OCI-LY1 (cell line): ENCODE measurements at regions not wholly inside any gene's neighbourhood (a gene's known extent, or its start where the extent isn't known, plus 50 kb on each side); places are given as distances from the start of the nearest gene placed in this dataset.

Experiments used
- EZH2 ChIP-seq: fragments of 200-600 bp; sonication (generic), shearing (Covaris generic); IDR thresholded peaks from 2 replicates; pipeline ENCODE4 v1.8.0; 2017; ENCODE audit warnings: borderline replicate concordance, mixed run types, mild to moderate bottlenecking, antibody characterized with exemption, low read length, moderate library complexity, mixed read lengths
- TF ChIP-seq, protein P1 (sequence below): fragments of 200-600 bp; sonication (generic), shearing (Covaris generic); IDR thresholded peaks from 2 replicates; pipeline ENCODE4 v1.5.1; 2017; ENCODE audit warnings: mild to moderate bottlenecking, antibody characterized with exemption, low read length, moderate library complexity, mixed read lengths

- TF ChIP-seq, protein P1, sequence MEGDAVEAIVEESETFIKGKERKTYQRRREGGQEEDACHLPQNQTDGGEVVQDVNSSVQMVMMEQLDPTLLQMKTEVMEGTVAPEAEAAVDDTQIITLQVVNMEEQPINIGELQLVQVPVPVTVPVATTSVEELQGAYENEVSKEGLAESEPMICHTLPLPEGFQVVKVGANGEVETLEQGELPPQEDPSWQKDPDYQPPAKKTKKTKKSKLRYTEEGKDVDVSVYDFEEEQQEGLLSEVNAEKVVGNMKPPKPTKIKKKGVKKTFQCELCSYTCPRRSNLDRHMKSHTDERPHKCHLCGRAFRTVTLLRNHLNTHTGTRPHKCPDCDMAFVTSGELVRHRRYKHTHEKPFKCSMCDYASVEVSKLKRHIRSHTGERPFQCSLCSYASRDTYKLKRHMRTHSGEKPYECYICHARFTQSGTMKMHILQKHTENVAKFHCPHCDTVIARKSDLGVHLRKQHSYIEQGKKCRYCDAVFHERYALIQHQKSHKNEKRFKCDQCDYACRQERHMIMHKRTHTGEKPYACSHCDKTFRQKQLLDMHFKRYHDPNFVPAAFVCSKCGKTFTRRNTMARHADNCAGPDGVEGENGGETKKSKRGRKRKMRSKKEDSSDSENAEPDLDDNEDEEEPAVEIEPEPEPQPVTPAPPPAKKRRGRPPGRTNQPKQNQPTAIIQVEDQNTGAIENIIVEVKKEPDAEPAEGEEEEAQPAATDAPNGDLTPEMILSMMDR = no peak
- TF ChIP-seq EZH2 = no peak
These were observed 132.7 kb upstream of the TCF21 start for GRCh38 chr6:133756078-133756695.
